NCI-H187 (cell line): ENCODE measurements at regions not wholly inside any gene's neighbourhood (a gene's known extent, or its start where the extent isn't known, plus 50 kb on each side); places are given as distances from the start of the nearest gene placed in this dataset.

Experiments
- DNase-seq, 2 experiments: peaks; one replicate each; lab custom pipeline; 2025; lab: John Stamatoyannopoulos, UW

GRCh38 chr10:56605051-56605450, 244.0 kb upstream of the ZWINT start:
- DNase-seq: no peak

DNA sequence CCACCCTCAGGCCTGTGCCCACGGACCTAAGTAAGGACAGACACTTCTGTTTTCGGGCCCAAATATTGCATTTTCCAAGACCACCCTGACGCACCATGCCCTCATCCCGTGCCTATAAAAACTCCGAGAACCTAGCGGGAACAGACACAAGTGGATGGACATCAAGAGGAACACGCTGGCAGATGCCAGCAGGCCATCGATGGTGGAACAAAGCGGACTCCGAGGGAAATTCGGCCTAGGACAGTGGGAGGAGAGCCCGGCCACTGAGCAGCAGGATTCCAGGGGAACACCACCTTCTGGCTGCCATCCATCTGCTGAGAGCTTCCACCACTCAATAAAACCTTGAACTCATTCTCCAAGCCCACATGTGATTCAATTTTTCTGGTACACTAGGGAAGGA, 243.6 kb upstream of the ZWINT start:
- no peak for DNase-seq

- no peak for DNase-seq
These were observed 238.1 kb upstream of the ZWINT start for GRCh38 chr10:56599201-56599600.

GRCh38 chr10:56596257-56596656, 235.2 kb upstream of the ZWINT start:
- DNase-seq: no peak

DNA sequence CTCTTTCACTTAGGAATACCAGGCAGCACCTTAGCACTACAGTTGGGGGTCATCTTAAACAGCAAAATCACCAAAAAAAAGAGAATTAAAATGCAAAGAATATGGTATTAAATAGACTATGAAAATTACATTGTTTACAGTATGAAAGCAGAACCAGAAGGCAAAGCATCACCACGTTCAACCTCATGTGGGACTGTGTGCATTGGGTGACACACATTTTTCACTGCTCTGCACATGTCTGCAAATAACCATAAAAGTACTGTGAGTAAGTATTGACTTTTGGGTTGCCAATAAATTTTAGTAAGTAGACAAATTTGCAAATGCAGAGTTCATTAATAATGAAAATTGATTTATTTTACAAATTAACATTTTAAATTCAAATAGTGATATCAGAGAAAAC, 232.1 kb upstream of the ZWINT start:
- DNase-seq: no peak

DNA sequence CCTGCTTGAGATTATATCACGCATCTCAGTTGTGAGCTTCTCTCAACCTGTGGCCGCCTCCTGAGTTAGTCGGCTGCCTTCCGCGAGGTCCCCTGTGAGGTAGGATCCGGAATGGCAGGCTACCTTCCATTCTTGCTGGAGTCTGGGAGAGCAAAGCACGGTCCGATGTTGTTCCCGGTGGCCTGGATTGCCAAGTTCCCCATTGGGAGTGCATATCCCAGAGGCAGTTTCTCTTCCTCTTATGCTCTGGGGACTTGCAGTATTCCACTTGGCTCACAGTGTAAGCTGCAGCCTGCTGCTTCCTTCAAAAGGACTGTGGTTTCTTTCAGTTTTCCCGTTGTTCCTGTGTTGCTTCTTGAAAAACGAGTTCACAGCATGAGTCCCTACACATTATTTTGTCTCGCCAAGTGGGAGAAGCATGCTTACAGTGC, 225.4 kb upstream of the ZWINT start:
- no peak for DNase-seq

DNA sequence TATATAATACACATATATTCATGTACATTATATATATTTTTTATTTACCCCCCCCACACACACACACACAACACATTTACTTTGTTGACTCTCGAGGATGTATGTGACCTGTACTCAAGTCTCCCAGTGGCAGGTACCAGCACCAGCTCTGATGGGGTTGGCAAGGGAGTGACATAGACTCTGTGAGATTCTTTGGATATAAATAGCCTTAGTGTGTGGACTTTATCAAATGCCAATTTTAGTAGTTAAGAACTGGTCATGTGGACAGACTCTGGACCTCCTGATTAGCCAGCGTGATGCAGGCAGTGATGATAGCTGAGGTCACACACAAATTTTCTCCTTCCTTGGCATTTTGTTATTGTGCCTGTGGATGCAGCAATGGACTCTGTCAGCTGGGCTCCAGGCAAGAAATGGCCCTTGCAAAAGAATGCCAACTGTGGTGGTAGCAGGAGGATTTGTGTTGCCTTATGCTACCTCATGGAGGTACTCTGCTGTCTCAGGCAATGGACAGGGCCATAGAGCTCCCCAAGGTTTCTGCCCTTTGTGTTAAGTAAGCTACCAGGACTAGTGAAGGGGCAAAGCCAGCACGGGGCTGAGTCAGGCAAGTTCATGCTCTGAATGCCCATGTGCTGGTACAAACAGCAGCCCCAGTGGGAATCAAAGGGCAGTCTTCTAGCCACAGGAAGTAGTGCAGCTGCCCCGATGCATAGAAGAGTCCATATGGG, 224.6 kb upstream of the ZWINT start:
- DNase-seq: no peak

DNA sequence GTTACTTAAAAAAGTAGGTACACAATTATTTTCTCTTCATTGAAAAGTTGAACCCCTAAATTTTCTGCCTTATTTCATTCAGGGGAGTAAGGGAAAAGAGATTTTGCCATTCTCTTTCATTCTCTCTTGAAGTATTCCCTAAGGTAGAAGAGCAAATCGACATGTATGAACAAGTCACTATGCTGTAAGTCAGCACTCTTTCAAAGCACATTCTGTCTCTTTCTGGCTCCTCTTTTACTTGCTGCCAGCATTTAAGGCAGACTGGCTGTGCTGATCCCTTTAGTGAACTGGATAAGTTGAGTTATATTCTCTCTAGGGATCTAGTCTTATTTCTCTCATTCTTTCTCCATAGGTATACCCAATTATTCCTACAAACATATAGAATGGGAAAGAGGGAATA, 222.3 kb upstream of the ZWINT start:
- DNase-seq: no peak

GRCh38 chr10:56567580-56567979, 206.5 kb upstream of the ZWINT start:
- DNase-seq: no peak

DNA sequence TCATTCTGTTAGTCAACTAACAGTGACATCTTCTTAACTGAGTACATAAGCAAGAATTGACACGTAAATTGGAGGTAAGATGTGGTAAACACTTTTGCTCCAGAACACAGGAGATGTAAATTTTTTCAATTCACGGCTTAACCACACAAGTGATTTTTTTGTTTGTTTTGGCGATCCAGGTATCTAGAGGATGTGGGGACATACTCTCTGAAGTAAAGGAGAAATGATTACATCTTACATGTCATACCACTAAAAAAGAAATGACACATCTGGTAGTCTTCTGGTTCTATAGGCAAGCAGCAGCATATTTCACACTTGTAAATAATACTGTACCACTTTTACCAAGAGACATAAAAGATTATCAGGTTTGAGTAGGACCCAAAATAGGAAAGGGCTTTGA, 200.3 kb upstream of the ZWINT start:
- DNase-seq: no peak

GRCh38 chr10:56551037-56551436, 190.0 kb upstream of the ZWINT start:
- DNase-seq: no peak

DNA sequence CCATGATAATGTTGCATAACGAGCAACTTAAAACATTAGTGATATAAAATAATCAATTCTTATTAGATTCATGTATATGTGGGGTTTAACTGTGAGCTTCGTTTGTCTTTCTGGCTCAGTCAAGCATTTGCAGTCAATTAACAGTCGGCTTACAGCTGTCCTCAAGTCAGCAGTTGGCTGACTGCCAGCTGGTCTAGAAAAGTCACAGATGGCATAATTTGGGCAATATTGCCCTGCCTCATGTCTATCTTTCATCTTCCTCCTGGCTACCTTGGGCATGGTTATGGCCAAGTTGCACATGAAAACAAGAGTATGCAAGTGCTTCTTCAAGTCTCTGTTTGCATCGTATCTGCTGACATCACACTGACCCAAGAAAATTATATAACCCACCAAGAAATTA, 186.1 kb upstream of the ZWINT start:
- no peak for DNase-seq

GRCh38 chr10:56537984-56538383, 176.9 kb upstream of the ZWINT start:
- DNase-seq: no peak

- no peak for DNase-seq
These were observed 161.1 kb upstream of the ZWINT start for GRCh38 chr10:56522166-56522565.

GRCh38 chr10:56508562-56508961, 147.5 kb upstream of the ZWINT start:
- no peak for DNase-seq

DNA sequence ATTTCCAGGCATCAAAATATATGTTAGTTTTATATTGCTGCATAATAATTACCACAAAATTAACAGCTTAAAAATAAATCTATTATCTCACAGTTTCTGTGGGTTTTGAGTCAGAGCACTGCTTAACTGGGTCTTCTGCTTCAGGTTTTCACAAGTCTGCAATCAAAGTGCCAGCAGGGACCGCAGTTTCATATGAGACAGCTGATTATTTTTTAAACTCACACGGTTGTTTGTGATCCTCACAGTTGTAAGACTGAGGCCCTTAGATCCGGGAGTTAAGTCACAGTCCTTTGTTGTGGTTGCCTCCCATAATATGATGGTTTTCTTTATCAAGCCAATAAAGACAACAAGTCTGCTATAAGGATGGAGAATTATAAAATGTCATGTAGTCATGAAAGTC, 146.0 kb upstream of the ZWINT start:
- no peak for DNase-seq

DNA sequence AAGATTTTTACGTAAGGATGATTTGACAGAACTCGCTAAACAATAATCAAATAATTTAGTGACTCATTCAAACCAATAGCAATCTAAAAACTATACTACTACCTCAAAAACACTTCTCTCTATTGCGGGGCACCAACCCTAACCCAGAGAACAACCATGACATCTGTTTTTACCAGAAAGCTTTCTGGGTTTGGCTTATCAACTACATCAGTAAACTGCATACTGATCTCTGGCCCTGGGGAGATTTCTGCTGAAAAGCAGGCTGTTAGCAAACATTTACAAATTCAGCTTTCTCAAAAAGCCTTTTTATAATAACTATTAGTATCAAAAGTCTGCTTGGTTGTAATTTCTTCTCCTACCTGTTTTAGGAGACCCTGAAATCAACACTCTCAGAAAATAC, 144.5 kb upstream of the ZWINT start:
- DNase-seq: no peak

GRCh38 chr10:56496186-56496486, 135.1 kb upstream of the ZWINT start:
- no peak for DNase-seq

GRCh38 chr10:56487746-56488145, 126.7 kb upstream of the ZWINT start:
- no peak for DNase-seq

- no peak for DNase-seq
These were observed 120.5 kb upstream of the ZWINT start for GRCh38 chr10:56481521-56482091.

GRCh38 chr10:56472978-56473377, 111.9 kb upstream of the ZWINT start:
- no peak for DNase-seq

GRCh38 chr10:56470701-56471100, 109.6 kb upstream of the ZWINT start:
- DNase-seq: no peak

GRCh38 chr10:56469482-56469881, 108.4 kb upstream of the ZWINT start:
- DNase-seq: no peak

GRCh38 chr10:56466005-56466404, 104.9 kb upstream of the ZWINT start:
- DNase-seq: no peak
